ENCODE measurements at regions not wholly inside any gene's neighbourhood (a gene's known extent, or its start where the extent isn't known, plus 50 kb on each side); places are given as distances from the start of the nearest gene placed in this dataset.

DNA sequence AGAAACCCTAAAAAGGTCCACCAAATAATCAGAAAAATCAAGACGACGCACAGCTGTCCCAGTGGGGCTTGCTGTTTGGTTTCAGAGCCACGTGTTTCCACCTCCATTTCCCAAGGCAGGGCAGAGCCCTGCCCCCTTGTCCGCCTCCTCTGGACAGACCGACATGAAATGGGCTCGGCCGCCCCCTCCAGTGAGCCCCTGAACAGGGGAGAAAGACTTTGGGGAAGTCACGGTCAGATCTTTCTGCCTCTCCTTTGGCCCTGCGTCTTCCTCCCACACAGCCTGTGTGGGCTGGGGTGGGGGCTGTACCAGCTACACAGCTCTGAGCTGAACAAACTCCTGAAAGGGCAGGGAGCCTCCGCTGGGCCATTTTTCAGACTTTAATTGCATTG lies 230.7 kb downstream of the ENGASE start:
- DNase-seq, result no peak

GRCh38 chr17:79304884-79305283 lies 230.3 kb downstream of the ENGASE start:
- no peak for DNase-seq

- DNase-seq, result no peak
These were observed 229.1 kb downstream of the ENGASE start for GRCh38 chr17:79303641-79304205.

DNA sequence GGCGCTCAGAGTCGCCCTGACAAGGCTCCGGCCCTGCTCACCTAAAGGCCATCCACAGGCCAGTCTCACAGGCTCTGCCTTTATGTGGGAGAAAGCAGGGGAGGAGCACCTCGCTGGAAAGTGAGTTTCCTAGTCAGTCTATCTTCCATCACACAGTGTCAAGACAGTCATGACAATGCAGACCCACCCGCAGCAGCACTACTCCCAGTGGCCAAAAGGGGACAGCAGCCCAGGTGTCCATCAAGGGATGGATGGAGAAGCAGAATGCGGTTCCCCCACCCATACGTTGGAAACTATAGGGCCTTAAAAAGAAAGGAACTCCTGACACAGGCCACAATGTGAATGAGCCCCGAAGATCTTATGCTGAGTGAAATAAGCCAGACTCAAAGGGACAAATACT lies 226.8 kb downstream of the ENGASE start:
- no peak for DNase-seq

GRCh38 chr17:79299349-79299748 lies 224.7 kb downstream of the ENGASE start:
- no peak for DNase-seq

GRCh38 chr17:79298799-79299198 lies 224.2 kb downstream of the ENGASE start:
- no peak for DNase-seq

- no peak for DNase-seq
These were observed 221.6 kb downstream of the ENGASE start for GRCh38 chr17:79296243-79296642.

- DNase-seq, result no peak
These were observed 220.7 kb downstream of the ENGASE start for GRCh38 chr17:79295307-79295706.

- DNase-seq, result peak; percentile 4 to 14
These were observed 219.9 kb downstream of the ENGASE start for GRCh38 chr17:79294459-79295071.

DNA sequence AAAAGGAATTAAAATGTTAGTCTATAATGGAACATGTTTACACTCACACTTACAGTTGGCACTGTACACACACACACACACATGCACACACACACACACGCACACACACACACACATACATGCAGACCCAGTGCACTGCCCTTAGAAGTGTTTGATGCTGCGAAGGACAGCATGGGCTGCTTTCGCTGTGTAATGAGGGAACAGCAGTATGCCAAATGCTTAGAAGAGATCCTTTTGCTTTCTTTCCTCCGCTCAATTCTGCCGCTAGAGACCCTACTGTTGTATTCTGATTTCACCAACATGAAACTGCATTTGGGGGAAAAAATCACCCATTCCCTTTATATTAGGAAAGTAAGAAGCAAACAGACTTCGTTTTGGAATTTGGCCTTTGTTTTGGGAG lies 217.9 kb downstream of the ENGASE start:
- DNase-seq, result no peak

- DNase-seq, result no peak
These were observed 216.8 kb downstream of the ENGASE start for GRCh38 chr17:79291391-79291790.

DNA sequence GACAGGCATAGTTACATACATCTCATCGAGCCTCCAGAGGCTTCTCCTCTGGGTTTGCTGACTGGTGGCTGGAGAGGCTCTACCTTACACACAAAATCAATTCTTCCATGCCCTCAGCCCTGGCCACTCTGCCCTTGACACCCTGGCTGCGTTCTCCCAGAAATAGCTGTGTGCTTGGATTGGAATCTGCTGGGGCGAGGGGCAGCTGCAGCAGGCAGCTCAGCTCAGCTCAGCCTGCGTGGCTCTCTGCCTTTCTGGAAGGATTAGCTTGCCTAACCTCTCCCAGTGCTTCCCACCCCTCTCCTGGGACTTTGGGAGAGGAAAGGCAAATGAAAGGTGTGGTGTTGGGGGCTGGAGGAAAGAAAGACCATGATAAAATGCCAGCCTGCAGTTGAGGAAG lies 216.1 kb downstream of the ENGASE start:
- no peak for DNase-seq

DNA sequence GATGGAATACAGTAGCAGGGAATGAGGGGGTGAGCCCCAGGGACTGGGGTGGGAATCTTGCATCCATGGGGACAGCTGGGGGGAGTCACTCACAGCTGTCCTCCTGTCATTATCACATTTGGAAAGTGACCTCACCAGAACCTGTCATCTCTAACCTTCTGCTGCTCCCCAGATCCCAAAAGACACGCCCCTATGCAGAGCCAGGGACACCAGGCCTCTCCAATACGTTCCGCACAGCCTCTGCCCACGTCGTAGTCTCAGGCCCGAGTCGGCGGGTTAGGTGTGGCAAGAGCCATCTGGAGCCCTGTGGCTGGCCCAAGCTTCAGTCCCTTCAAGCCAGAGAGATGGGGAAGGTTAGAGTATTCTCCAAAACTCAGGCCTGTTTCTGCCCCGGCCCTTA lies 214.3 kb downstream of the ENGASE start:
- DNase-seq, result no peak

DNA sequence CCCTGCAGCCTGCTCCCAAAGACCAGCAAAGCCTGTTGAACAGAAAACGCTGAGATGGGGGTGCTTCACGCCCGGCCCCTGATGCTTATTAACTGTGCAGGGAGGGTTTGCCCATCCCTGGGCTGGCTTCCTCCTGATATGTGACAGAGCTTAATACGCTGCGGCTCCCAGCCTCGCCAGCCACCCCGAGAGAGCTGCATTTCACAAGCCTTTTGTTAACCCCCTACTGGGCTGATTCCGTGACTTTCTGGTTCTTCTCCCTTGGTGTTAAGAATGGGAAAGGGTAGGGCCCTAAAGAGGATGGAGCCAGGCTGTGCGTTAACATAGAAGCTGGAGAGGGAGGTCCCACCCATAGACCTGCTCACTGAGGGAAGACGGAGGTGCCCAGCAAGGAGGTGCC lies 211.8 kb downstream of the ENGASE start:
- DNase-seq, result no peak

DNA sequence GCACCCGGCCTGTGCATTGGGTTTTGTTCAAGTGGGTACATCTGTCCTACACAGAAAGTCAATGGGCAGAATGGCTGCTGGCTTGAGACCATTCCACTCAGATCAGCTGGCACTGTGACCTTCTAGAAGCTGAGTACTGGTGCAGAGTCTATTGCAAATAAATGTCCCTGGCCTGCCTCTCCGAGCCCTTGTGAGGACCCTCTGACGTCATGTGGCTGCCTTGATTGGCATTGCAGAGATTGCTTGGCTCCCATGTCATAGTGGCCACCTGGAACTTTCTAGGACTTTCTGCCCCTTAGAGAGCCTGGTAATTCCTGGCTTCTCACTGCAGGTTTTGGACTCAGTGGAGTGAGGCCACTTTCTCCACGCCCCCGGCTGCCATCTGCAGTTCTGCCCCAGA lies 211.3 kb downstream of the ENGASE start:
- no peak for DNase-seq

GRCh38 chr17:79282294-79282693 lies 207.7 kb downstream of the ENGASE start:
- DNase-seq, result no peak

GRCh38 chr17:79281803-79282202 lies 207.2 kb downstream of the ENGASE start:
- no peak for DNase-seq

DNA sequence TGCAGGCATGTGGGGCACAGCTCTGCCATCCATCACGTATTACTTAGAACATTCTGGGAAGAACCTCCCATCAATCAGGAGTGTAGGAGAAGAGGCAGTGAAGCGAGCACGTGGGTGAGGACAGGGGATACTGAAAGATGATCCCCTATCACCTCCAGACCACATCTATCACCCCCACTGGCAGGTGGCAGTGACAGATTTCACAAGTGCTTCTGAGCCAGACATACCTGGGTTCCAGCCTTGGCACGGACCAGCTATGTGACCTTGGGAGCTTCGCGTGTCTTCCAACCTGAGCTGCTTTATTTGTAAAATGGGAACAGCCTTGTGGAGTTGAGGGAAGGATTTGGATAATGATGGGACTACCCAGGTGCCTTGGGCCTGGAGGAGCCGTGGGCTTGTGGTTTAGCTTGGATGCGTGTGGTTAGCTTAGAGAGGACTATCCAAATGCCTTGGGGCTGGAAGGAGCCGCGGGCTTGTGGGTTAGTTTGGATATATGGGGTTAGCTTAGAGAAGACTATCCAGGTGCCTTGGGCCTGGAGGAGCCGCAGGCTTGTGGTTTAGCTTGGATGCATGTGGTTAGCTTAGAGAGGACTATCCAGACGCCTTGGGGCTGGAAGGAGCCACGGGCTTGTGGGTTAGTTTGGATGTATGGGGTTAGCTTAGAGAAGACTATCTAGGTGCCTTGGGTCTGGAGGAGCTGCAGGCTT lies 206.4 kb downstream of the ENGASE start:
- DNase-seq, result no peak

- DNase-seq, result no peak
These were observed 205.4 kb downstream of the ENGASE start for GRCh38 chr17:79280010-79280409.

DNA sequence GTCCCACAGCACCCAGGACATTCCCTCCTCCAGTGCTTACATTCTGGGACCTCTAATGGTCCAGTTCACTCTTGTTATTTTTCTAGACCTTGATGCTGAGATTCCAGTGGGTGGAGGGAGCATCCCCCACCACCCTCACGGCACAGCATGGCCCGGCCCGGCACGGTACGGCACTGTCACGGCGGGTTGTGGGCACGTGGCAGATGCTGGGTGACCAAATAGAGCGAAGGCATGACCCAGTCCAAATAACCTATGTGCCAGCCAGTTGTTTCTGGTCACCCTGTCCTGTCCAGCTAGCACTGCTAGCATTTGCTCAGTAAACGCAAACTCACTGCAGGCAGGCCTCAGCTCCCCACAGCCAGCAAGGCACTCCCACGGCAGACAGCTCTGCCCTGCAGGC lies 204.7 kb downstream of the ENGASE start:
- no peak for DNase-seq

DNA sequence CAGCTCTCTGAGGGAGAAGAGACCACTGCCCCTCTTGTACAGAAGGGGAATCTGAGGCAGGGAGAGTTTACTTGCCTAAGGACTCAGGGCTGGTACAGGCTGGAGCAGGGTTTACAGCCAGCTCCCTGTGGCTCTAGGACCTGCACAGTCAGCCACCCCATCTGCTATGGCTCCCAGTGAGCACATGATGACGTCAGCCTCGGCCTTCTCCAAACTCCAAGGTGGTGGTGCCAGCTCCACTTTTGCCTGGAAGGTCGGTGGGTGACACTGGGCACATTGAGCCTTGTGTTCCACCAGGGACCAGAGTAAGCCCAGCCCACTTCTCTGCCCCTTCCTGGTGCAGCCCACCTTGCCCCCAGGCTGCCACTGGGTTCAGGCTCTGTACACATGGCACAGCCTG lies 202.2 kb downstream of the ENGASE start:
- DNase-seq, result no peak

- no peak for DNase-seq
These were observed 199.0 kb downstream of the ENGASE start for GRCh38 chr17:79273660-79274059.

- DNase-seq, result no peak
These were observed 198.1 kb downstream of the ENGASE start for GRCh38 chr17:79272666-79273219.

GRCh38 chr17:79272220-79272619 lies 197.6 kb downstream of the ENGASE start:
- no peak for DNase-seq

Measured in activated CD4-positive, alpha-beta T cell treated with anti-CD3 and anti-CD28 coated beads for 4 hours (primary cell).